ENCODE measurements at regions not wholly inside any gene's neighbourhood (a gene's known extent, or its start where the extent isn't known, plus 50 kb on each side); places are given as distances from the start of the nearest gene placed in this dataset.

- TF ChIP-seq CTCF (IDR thresholded peaks at IDR 0.05), result no peak
- no peak for TF ChIP-seq EP300 (IDR thresholded peaks at IDR 0.05)
- TF ChIP-seq POLR2A (IDR thresholded peaks at IDR 0.05; ENCODE audit: low read depth), result no peak
These were observed 86.0 kb downstream of the SPP2 start for GRCh38 chr2:234136461-234136860.

Data from esophagus muscularis mucosa (tissue), 4 donors.